OCI-LY1 (cell line): ENCODE measurements at regions not wholly inside any gene's neighbourhood (a gene's known extent, or its start where the extent isn't known, plus 50 kb on each side); places are given as distances from the start of the nearest gene placed in this dataset.

Experiments used
- CTCF ChIP-seq: fragments of 200-600 bp; sonication (generic), shearing (Covaris generic); IDR thresholded peaks from 2 replicates; pipeline ENCODE4 v1.5.1; 2017; ENCODE audit warnings: mild to moderate bottlenecking, antibody characterized with exemption, low read length, moderate library complexity, mixed read lengths
- EZH2 ChIP-seq: fragments of 200-600 bp; sonication (generic), shearing (Covaris generic); IDR thresholded peaks from 2 replicates; pipeline ENCODE4 v1.8.0; 2017; ENCODE audit warnings: borderline replicate concordance, mixed run types, mild to moderate bottlenecking, antibody characterized with exemption, low read length, moderate library complexity, mixed read lengths

GRCh38 chr1:59161136-59161535 is 135.8 kb upstream of the FGGY start:
- TF ChIP-seq CTCF = no peak
- no peak for TF ChIP-seq EZH2
